ENCODE measurements at regions not wholly inside any gene's neighbourhood (a gene's known extent, or its start where the extent isn't known, plus 50 kb on each side); places are given as distances from the start of the nearest gene placed in this dataset.

DNA sequence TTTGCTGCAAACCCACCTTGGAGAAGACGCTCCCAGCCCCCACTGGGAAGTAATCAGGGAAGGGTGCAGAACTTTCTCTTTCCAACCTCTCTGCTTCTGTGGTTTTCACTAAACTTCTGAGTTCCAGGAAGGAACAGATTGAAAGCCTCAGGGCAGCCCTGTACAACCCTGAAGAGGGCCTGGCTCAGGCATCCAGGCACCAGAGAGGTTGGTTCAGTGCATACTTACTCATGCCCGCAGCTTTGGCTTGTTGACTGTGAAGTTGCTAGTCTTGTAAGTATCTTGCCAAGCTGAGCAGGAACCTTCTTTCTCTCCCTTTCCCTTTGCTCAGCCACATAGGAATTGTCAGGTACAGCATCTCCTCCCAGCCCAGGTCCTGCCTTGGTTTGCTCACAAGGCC, 272.2 kb upstream of the FOXQ1 start:
- peak; percentile 71 for DNase-seq (ENCODE audit: low read depth)
- TF ChIP-seq, protein P1, sequence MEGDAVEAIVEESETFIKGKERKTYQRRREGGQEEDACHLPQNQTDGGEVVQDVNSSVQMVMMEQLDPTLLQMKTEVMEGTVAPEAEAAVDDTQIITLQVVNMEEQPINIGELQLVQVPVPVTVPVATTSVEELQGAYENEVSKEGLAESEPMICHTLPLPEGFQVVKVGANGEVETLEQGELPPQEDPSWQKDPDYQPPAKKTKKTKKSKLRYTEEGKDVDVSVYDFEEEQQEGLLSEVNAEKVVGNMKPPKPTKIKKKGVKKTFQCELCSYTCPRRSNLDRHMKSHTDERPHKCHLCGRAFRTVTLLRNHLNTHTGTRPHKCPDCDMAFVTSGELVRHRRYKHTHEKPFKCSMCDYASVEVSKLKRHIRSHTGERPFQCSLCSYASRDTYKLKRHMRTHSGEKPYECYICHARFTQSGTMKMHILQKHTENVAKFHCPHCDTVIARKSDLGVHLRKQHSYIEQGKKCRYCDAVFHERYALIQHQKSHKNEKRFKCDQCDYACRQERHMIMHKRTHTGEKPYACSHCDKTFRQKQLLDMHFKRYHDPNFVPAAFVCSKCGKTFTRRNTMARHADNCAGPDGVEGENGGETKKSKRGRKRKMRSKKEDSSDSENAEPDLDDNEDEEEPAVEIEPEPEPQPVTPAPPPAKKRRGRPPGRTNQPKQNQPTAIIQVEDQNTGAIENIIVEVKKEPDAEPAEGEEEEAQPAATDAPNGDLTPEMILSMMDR (IDR thresholded peaks at IDR 0.05; ENCODE audit: insufficient read depth, low read depth, low read length, missing control alignments), result no peak
- H3K4me3 ChIP-seq (ENCODE audit: low read length), result no peak overlapping the region

DNA sequence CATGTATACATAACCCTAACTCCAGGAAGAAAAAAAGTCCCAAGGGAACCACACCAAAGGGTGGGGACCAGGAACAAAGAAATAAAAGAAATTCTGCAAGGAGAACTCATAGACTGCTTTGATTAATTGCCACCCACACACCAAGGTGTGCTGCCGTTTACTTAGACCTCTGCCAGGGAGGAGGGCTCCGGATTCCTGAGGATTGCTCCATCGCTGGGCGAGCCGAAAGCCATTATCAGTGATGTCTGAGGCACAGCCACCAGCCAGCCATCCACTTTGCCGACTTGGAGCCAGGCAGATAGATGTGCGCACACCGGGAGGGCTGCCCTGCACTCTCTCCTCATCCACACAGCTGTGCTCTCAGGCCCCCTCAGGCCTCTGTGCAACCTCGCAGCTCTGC, 272.7 kb upstream of the FOXQ1 start:
- peak; percentile 87 for DNase-seq (ENCODE audit: low read depth)
- H3K4me3 ChIP-seq (ENCODE audit: low read length), result no peak overlapping the region
- TF ChIP-seq, protein P1 (IDR thresholded peaks at IDR 0.05; ENCODE audit: insufficient read depth, low read depth, low read length, missing control alignments), result no peak

DNA sequence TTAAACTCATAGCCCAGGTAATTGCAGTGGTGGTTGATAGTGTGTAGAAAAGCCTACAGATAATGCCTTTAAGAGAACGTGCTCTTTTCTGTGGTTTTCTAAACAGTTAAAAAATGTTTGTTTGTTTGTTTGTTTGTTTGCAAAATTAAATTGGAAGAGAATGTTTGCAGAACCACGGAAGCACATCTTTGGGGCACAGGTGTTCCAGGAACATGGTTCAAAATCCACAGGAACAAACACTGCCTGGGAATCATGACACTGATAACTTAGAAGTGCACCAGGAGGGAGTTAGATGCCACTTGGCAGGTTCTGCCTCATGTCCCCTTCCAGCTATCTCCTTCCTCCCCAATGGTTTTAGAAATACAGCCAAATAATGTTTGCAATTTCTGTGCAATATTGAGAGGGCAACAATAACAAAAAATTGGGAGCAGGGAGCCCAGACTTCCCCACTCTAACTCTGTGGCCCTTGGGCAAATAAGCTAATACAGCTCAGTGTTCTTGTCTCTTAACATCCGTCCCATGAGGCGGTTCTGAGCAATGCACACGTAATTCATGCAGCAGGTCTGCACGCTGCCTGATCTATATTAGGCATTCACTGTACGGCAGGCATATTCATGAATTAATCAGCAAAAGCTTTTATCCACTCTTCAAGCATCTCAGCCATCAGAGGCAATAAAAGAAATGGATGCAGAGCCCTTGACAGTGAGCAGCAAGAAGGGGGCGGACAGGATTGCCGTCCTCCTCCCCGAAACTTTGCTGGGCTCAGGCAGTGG, 274.3 kb upstream of the FOXQ1 start:
- no peak for DNase-seq (ENCODE audit: low read depth)
- TF ChIP-seq, protein P1 (IDR thresholded peaks at IDR 0.05; ENCODE audit: insufficient read depth, low read depth, low read length, missing control alignments), result no peak
- no peak overlapping the region for H3K4me3 ChIP-seq (ENCODE audit: low read length)

DNA sequence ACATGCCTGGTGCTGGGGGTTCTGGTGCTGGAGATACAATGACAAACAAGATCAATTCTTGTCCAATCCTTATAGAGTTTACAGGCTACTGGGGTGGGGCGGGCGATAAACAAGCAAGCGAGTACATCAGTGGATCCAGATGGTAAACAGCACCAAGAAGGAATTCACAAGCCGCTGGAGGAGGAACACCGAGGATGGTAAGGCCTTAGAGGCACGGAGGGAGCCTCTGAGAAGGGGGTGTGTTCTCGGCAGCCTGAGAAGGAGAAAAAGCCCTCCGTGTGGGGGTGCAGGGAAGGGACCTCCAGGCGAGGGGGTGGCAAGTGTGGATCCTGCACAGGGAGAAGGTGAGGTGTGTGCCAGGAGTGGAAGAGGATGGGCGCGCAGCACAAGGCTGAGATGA, 276.5 kb upstream of the FOXQ1 start:
- TF ChIP-seq, protein P1 (IDR thresholded peaks at IDR 0.05; ENCODE audit: insufficient read depth, low read depth, low read length, missing control alignments), result no peak
- no peak overlapping the region for H3K4me3 ChIP-seq (ENCODE audit: low read length)
- no peak for DNase-seq (ENCODE audit: low read depth)

DNA sequence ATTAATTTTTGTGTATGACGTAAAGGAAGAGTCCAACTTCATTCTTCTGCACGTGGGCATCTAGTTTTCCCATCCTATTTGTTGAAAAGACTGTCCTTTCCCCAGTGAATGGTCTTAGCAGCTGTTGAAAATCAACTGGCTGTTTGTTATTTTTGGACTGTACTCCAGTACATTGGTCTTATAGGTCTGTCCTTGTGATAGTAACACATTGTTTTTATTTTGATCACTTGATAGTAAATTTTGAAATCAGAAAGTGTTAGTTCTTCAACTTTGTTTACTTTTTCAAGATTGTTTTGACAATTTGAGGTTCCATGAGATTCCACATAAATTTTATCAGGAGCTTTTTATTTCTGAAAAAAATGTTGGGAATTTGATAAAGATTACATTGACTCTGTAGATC, 280.2 kb upstream of the FOXQ1 start:
- no peak for DNase-seq (ENCODE audit: low read depth)
- TF ChIP-seq, protein P1 (IDR thresholded peaks at IDR 0.05; ENCODE audit: insufficient read depth, low read depth, low read length, missing control alignments), result no peak
- H3K4me3 ChIP-seq (ENCODE audit: low read length), result no peak overlapping the region

DNA sequence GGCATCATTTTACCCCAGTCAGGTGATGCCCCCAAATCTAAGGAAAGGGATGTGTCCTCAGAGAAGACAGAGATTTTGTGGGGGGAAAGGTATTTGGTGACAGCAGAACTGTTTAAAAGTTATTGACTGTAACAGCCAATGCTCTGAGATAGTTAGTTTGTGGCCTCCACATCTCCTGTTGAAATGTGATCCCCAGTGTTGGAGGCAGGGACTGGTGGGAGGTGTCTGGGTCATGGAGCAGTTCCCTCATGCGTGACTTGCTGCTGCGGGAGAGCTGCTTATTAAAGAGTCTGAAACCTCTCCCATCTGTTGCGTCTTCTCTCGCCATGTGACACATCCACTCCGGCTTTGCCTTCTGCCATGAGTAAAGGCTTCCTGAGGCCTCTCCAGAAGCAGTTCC, 282.8 kb upstream of the FOXQ1 start:
- no peak overlapping the region for H3K4me3 ChIP-seq (ENCODE audit: low read length)
- DNase-seq (ENCODE audit: low read depth), result no peak
- TF ChIP-seq, protein P1 (IDR thresholded peaks at IDR 0.05; ENCODE audit: insufficient read depth, low read depth, low read length, missing control alignments), result no peak

DNA sequence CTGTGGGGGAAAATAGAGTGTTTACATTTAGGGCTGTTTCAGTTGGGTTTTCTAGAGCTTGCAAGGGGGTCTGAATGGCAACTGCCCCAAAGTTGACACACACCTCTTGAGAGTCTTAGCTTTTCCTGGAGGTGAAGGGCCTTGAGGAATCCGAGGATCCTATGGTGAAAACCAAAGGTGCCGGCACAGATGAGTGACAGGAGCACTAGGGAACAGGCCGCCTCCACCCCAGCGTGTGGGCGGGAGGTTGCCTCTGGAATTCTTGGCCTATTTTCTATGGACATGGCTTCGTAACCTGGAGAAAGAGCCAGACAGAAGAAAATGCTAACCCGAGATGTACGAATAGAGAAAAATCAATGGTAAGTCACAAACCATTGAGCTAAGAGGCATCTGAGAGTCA, 283.2 kb upstream of the FOXQ1 start:
- TF ChIP-seq, protein P1 (IDR thresholded peaks at IDR 0.05; ENCODE audit: insufficient read depth, low read depth, low read length, missing control alignments), result no peak
- DNase-seq (ENCODE audit: low read depth), result no peak
- no peak overlapping the region for H3K4me3 ChIP-seq (ENCODE audit: low read length)
